Ascending aorta (tissue), 2 donors: ENCODE measurements at regions not wholly inside any gene's neighbourhood (a gene's known extent, or its start where the extent isn't known, plus 50 kb on each side); places are given as distances from the start of the nearest gene placed in this dataset.

ENCODE experiments used
- DNase-seq, 2 donors: peaks; one replicate each; pipeline ENCODE4 v3.0.0-alpha.2; 2019; ENCODE audit warnings: low spot score in 2 of 2
- H3K27ac ChIP-seq, 2 donors: fragments of 200-600 bp; sonication (generic); one replicate each; pipeline ENCODE4 v1.5.1; 2016 to 2017; ENCODE audit warnings: mild to moderate bottlenecking in 1 of 2
- H3K27me3 ChIP-seq: fragments of 200-600 bp; sonication (generic); one replicate; pipeline ENCODE4 v1.5.1; 2017
- H3K36me3 ChIP-seq, 2 donors: fragments of 200-600 bp; sonication (generic); one replicate each; pipeline ENCODE4 v1.5.1; 2016
- H3K4me1 ChIP-seq, 2 donors: fragments of 200-600 bp; sonication (generic); one replicate each; pipeline ENCODE4 v1.5.1; 2016 to 2017; ENCODE audit warnings: mild to moderate bottlenecking in 1 of 2
- H3K4me3 ChIP-seq, 2 donors: fragments of 200-600 bp; sonication (generic); one replicate each; pipeline ENCODE4 v1.5.1; 2016 to 2017; ENCODE audit warnings: mild to moderate bottlenecking in 1 of 2
- H3K9me3 ChIP-seq, 2 donors: fragments of 200-600 bp; sonication (generic); one replicate each; pipeline ENCODE4 v1.5.1; 2016
- CTCF ChIP-seq, 3 experiments: fragments of 200-600 bp in 2 of 3; fragments of 450-650 bp in 1 of 3; sonication (generic) in 2 of 3; IDR thresholded peaks; one replicate each; pipeline ENCODE4 v1.5.1; 2016 to 2019; ENCODE audit warnings: antibody characterized with exemption in 3 of 3, mild to moderate bottlenecking in 1 of 3, moderate library complexity in 1 of 3
- intact Hi-C: fragments of 100-400 bp; cut with DNase I; formaldehyde crosslinking; loops from one replicate; pipeline ENCODE4 v1.15.1; 2023

GRCh38 chr2:21715887-21716286 is 592.1 kb downstream of the TDRD15 start:
- no peaks in the 10 kb centered on the region for H3K4me1 ChIP-seq
- H3K27me3 ChIP-seq = no peaks in the 10 kb centered on the region
- no peaks in the 10 kb centered on the region for H3K9me3 ChIP-seq
- H3K27ac ChIP-seq = no peak overlapping the region
- DNase-seq = no peak
- intact Hi-C loops = no loop called here
- no peak for TF ChIP-seq CTCF (IDR thresholded peaks at IDR 0.05)
- H3K36me3 ChIP-seq = no peaks in the 10 kb centered on the region
- no peak overlapping the region for H3K4me3 ChIP-seq

- Histone ChIP-seq H3K36me3 (no peaks in the 10 kb centered on the region), H3K4me3 (no peak overlapping the region), H3K4me1 (no peaks in the 10 kb centered on the region), H3K27me3 (no peaks in the 10 kb centered on the region), H3K9me3 (no peaks in the 10 kb centered on the region), H3K27ac (no peak overlapping the region)
- DNase-seq = no peak
- intact Hi-C loops = no loop called here
- TF ChIP-seq CTCF (IDR thresholded peaks at IDR 0.05) = no peak
Measured at GRCh38 chr2:21727101-21727500, 603.3 kb downstream of the TDRD15 start.

GRCh38 chr2:21728133-21728532 is 604.4 kb downstream of the TDRD15 start:
- H3K27me3 ChIP-seq = no peaks in the 10 kb centered on the region
- H3K27ac ChIP-seq = no peak overlapping the region
- DNase-seq = no peak
- TF ChIP-seq CTCF (IDR thresholded peaks at IDR 0.05) = no peak
- H3K36me3 ChIP-seq = no peaks in the 10 kb centered on the region
- H3K4me1 ChIP-seq = no peaks in the 10 kb centered on the region
- no peaks in the 10 kb centered on the region for H3K9me3 ChIP-seq
- intact Hi-C loops = no loop called here
- H3K4me3 ChIP-seq = no peak overlapping the region

- DNase-seq = no peak
- intact Hi-C loops = no loop called here
- no peaks in the 10 kb centered on the region for H3K9me3 ChIP-seq
- H3K4me1 ChIP-seq = no peaks in the 10 kb centered on the region
- no peaks in the 10 kb centered on the region for H3K27me3 ChIP-seq
- H3K27ac ChIP-seq = no peak overlapping the region
- no peak overlapping the region for H3K4me3 ChIP-seq
- H3K36me3 ChIP-seq = no peaks in the 10 kb centered on the region
- TF ChIP-seq CTCF (IDR thresholded peaks at IDR 0.05) = no peak
Measured at GRCh38 chr2:21730141-21730540, 606.4 kb downstream of the TDRD15 start.

GRCh38 chr2:21740484-21740883 is 616.7 kb downstream of the TDRD15 start:
- no peak for TF ChIP-seq CTCF (IDR thresholded peaks at IDR 0.05)
- Histone ChIP-seq H3K9me3 (no peaks in the 10 kb centered on the region), H3K36me3 (no peaks in the 10 kb centered on the region), H3K4me3 (no peak overlapping the region), H3K27me3 (no peaks in the 10 kb centered on the region), H3K4me1 (no peaks in the 10 kb centered on the region), H3K27ac (no peak overlapping the region)
- no peak for DNase-seq
- intact Hi-C loops = no loop called here

GRCh38 chr2:21746499-21746898 is 622.7 kb downstream of the TDRD15 start:
- no peak for DNase-seq
- H3K4me1 ChIP-seq = no peaks in the 10 kb centered on the region
- H3K36me3 ChIP-seq = no peaks in the 10 kb centered on the region
- TF ChIP-seq CTCF (IDR thresholded peaks at IDR 0.05) = no peak
- no peak overlapping the region for H3K27ac ChIP-seq
- no peaks in the 10 kb centered on the region for H3K27me3 ChIP-seq
- intact Hi-C loops = no loop called here
- H3K4me3 ChIP-seq = no peak overlapping the region
- no peaks in the 10 kb centered on the region for H3K9me3 ChIP-seq
